ENCODE measurements at regions not wholly inside any gene's neighbourhood (a gene's known extent, or its start where the extent isn't known, plus 50 kb on each side); places are given as distances from the start of the nearest gene placed in this dataset.

DNA sequence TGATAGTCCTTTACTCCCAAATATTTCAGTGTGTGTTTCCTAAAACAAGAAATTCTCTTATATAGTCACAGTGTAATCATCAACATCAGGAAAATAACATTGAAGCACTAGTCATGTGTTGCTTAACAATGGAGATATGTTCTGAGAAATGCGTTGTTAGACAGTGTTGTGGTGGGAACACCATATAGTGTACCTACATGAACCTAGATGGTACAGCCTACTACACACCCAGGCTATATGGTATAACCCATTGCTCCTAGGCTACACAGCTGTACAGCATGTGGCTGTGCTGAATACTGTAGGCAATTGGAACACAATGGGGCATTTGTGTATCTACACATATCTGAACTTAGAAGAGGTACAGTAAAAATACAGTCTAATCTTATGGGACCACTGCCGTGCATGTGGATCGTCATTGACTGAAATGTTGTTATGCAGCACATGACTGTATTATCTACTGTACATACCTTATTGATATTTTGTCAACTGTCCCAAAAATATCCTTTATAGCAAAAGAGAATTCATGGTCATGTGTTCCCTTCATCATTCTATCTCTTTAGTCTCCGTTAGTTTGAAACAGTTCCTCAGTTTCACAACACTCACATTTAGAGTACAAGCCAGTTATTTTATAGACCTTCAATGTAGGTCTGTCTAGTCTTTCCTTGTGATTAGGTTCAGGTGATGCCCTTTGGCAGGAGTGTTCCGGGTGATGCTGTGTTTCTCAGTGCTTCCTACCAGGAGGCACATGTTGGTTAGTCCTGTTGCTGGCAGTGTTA, 109.7 kb downstream of the SLC25A47 start:
- TF ChIP-seq, protein P1, sequence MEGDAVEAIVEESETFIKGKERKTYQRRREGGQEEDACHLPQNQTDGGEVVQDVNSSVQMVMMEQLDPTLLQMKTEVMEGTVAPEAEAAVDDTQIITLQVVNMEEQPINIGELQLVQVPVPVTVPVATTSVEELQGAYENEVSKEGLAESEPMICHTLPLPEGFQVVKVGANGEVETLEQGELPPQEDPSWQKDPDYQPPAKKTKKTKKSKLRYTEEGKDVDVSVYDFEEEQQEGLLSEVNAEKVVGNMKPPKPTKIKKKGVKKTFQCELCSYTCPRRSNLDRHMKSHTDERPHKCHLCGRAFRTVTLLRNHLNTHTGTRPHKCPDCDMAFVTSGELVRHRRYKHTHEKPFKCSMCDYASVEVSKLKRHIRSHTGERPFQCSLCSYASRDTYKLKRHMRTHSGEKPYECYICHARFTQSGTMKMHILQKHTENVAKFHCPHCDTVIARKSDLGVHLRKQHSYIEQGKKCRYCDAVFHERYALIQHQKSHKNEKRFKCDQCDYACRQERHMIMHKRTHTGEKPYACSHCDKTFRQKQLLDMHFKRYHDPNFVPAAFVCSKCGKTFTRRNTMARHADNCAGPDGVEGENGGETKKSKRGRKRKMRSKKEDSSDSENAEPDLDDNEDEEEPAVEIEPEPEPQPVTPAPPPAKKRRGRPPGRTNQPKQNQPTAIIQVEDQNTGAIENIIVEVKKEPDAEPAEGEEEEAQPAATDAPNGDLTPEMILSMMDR (IDR thresholded peaks at IDR 0.05) = no peak
- TF ChIP-seq POLR2A (IDR thresholded peaks at IDR 0.05) = no peak

Data from tibial nerve (tissue), 3 donors.